Mammary epithelial cell (primary cell): ENCODE measurements at regions not wholly inside any gene's neighbourhood (a gene's known extent, or its start where the extent isn't known, plus 50 kb on each side); places are given as distances from the start of the nearest gene placed in this dataset.

Experiments used
- EZH2 ChIP-seq: IDR thresholded peaks from 2 replicates; pipeline ENCODE4 v1.6.1; 2012; ENCODE audit warnings: low read length, inconsistent platforms, borderline replicate concordance
- TF ChIP-seq, protein P1 (sequence below), 2 donors: IDR thresholded peaks in 1 of 2; conservative IDR thresholded peaks in 1 of 2; 2 replicates each; pipeline ENCODE4 v1.5.1; 2011 to 2012; ENCODE audit warnings: inconsistent platforms in 2 of 2, low read length in 2 of 2, mild to moderate bottlenecking in 2 of 2, control low read depth in 1 of 2, low read depth in 1 of 2; ENCODE audit not compliant: insufficient read depth in 1 of 2; ENCODE audit errors: extremely low read depth in 1 of 2

DNA sequence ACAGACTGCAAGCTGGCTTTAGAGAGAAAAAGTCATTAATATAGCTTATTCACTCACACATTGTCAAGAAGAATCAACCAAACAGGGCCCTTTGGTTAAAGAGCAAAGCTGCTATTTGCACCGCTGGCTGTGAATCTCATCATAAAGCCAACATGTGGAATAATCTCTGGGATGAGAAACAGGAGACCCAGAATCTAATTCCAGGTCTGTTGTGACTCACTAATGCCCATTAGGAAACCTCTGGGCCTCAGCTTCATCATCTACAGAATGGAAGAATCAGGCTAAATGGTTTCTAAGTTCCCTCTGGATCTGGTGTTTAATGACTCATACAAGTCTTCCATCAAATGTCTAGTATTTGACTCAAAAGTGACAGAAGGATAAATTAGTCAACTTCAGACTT is 591.7 kb upstream of the DDX18 start:
- TF ChIP-seq, protein P1, sequence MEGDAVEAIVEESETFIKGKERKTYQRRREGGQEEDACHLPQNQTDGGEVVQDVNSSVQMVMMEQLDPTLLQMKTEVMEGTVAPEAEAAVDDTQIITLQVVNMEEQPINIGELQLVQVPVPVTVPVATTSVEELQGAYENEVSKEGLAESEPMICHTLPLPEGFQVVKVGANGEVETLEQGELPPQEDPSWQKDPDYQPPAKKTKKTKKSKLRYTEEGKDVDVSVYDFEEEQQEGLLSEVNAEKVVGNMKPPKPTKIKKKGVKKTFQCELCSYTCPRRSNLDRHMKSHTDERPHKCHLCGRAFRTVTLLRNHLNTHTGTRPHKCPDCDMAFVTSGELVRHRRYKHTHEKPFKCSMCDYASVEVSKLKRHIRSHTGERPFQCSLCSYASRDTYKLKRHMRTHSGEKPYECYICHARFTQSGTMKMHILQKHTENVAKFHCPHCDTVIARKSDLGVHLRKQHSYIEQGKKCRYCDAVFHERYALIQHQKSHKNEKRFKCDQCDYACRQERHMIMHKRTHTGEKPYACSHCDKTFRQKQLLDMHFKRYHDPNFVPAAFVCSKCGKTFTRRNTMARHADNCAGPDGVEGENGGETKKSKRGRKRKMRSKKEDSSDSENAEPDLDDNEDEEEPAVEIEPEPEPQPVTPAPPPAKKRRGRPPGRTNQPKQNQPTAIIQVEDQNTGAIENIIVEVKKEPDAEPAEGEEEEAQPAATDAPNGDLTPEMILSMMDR (conservative IDR thresholded peaks at IDR 0.05 in 1 of 2, IDR thresholded peaks at IDR 0.05 in 1 of 2; ENCODE audit: extremely low read depth in 1 of 2, insufficient read depth in 1 of 2, low read depth in 1 of 2, low read length in 2 of 2): no peak
- TF ChIP-seq EZH2: no peak
